Hypothalamus (tissue), 51 donors: ENCODE measurements at regions not wholly inside any gene's neighbourhood (a gene's known extent, or its start where the extent isn't known, plus 50 kb on each side); places are given as distances from the start of the nearest gene placed in this dataset.

Source experiments
- DNase-seq, 51 donors: peaks; one replicate each; lab custom pipeline; 2025; lab: John Stamatoyannopoulos, UW

DNA sequence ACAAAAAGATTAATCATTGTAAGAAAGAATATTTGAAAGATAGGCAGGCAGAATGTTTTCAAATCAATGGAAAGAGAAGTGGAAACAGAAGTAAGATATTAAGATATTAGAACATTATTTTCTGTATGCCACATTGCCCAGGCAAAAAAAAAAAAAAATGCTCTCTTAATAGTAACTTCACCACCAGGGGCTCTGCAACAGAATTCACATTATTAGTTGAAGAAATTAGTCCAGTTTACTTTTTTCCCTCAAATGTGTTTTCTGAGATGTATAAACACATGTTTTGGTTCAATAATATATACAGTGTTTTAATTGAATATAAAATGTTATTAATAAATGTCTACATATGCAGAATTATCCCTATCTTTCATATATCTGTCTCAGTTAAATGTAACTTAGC, 78.0 kb upstream of the ADAD1 start:
- DNase-seq = no peak

DNA sequence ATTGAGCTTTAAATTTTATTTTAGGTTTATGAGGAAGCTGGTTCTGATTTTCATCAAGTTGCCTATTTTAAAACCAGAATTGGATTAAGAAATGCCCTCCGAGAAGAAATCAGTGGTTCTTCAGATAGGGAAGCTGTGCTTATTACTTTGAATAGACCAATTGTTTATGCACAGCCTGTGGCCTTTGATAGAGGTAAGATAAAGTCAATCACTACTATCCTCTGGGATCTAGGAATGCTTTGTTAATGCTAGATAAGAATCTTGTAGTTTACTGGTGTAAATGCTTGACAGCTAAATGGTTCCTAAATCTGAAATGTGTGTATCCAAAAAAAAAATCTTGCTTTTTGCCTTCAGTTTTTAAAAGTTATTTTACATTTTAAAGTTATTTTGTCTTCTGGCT, 73.0 kb upstream of the ADAD1 start:
- DNase-seq = no peak

- DNase-seq = no peak
These were observed 68.7 kb upstream of the ADAD1 start for GRCh38 chr4:122309988-122310626.

GRCh38 chr4:122313006-122313646, 65.7 kb upstream of the ADAD1 start:
- no peak for DNase-seq

DNA sequence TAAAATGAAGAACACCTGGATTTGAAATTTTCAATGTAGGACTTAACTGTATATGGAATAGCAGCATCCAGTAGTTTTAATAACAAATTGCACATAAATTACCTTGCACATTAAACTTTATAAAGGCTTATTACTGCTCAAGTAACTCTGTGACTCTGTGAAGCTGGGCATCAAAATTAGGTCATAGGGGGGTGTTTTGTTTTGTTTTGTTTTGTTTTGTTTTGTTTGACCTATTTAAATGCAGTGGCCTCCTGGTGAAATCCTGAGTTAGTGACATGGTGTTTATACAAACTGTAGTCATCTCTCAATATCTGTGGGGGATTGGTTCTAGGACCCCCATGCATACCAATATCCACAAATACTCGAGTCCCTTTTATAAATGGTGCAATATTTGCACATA, 51.9 kb upstream of the ADAD1 start:
- DNase-seq = no peak

DNA sequence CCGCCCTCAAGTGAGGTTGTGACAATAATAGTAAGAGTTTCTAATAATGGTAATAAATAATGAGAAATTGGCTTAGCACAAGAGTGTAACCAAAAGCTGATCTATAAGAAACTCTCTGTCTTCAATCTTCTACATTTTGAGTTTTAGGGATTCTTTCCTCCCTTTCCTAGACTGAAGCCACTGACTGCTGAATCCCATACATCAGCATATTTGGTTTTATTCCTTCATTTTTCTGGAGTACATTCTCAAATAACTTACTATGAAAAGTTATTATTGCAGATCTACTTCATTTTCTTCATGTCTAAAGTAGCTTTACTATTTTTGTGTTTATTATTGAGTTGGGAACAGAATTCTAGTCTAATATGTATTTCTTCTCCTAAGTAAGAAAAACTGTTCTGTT, 49.9 kb upstream of the ADAD1 start:
- no peak for DNase-seq
